Activated CD4-positive, alpha-beta T cell treated with anti-CD3 and anti-CD28 coated beads, Interleukin-2, Interleukin-4, amounts not matched to agents 100 ng/mL and 50 ng/mL, durations not matched to agents 16 hours and 8 hours (primary cell): ENCODE measurements at regions not wholly inside any gene's neighbourhood (a gene's known extent, or its start where the extent isn't known, plus 50 kb on each side); places are given as distances from the start of the nearest gene placed in this dataset.
A peak's percentile ranks its signal among the peaks of the same experiment; 100 is the strongest.
"Not testable (repeated sequence)": the region's sequence is repeated elsewhere in the genome, so short reads cannot be mapped to it uniquely, and the experiment has no call there.

Experiments
- DNase-seq: peaks from one replicate; pipeline ENCODE4 v3.0.0-alpha.2; 2020; ENCODE audit warnings: low spot score

GRCh38 chrX:45815441-45815840, 614.8 kb upstream of the DIPK2B start:
- DNase-seq: peak; percentile 56

DNA sequence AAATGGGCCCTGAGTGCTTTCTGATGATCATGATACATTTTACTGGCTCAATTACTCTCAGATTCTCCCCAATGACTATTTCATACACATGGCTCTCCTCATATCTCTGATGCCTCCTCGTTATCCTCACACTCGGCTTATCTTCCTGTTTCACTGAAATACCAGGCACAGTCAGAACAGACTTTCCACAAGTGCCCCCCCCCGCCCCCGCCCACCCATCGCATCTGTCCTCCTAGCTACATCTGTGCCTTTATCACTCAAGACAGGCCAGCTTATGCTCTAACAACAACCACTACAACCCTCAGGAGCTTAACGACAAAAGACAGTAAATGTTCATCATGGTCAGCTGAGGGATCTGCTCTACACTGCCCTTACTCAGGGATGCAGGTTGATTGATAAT, 610.6 kb upstream of the DIPK2B start:
- no peak for DNase-seq

DNA sequence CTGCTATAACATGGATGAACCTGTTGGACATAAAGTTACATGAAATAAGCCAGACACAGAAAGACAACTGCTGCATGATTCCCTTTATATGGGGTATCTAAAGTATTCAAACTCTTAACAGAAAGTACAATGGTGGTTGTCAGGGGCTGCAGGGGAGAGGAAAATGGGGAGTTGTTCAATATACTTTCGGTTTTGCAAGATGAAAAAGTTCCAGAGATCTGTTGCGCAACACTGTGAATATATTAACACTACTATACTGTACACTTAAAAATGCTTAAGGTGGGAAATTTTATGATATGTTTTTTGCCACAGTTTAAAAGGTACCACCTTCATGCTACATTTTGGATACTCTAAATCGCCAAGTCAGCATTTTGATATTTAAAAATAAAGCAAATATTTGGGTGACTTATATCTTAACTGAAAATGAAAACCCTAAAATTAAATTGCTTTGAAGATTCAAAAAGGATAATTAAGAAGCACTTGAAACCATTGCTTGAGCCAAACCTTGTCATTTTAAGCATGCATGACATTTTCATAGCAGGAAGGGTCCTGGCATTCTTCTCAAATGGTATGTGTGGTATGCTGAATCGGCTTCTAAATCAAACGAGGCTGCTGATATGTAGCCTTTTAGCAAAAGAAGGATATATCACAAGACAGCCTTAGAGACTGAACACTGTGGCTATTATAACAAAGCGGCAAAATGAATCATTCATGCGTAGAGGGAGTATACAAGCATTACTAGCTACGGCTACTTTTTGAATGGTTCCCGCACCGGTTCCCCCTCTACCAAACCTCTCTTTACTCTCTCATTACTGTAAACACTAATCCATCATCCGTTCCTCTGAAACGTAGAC, 607.1 kb upstream of the DIPK2B start:
- no peak for DNase-seq

GRCh38 chrX:45806410-45807121, 605.9 kb upstream of the DIPK2B start:
- peak; percentile 86 for DNase-seq

GRCh38 chrX:45804276-45804675, 603.6 kb upstream of the DIPK2B start:
- no peak for DNase-seq

GRCh38 chrX:45803383-45803921, 602.8 kb upstream of the DIPK2B start:
- DNase-seq: peak; percentile 80

GRCh38 chrX:45801554-45801953, 600.9 kb upstream of the DIPK2B start:
- peak; percentile 58 for DNase-seq

- DNase-seq: not testable (repeated sequence)
Observed at GRCh38 chrX:45800746-45801453, 600.2 kb upstream of the DIPK2B start.

DNA sequence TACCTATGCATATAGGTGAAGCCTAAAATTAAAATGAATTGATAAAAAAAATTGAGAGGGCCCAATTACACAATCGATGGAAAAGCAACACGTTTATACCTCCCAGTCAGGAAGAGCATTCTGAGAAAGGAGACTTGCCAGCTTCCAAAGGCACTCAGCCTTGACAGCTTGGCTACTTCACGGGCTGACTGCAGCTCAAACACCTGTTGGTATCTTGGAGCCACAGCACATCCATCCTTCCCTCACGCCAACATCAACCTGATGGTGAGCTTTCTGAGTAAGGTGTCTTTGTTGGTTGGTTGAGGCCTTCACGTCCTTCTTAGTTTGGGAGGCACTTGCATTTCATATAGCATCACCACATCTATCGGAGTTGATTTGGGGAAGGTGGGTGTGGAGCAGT, 598.9 kb upstream of the DIPK2B start:
- no peak for DNase-seq

GRCh38 chrX:45795546-45795945, 594.9 kb upstream of the DIPK2B start:
- DNase-seq: no peak

DNA sequence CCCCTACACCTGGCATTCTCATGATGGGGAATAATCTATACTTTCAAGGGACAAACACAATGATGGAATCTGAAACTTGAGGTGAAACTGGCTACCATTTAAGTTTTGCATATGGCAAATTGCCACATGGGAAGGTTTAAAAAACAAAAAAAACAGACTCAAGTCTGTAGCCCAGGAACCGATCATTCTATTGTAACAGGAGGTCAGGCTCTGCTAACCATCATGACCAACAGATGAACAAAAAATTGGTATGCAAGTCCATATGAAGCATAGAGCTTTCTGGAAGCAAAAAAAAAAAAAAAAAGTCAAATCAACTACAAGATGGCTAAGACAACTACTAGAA, 594.3 kb upstream of the DIPK2B start:
- DNase-seq: no peak

GRCh38 chrX:45794323-45794994, 593.8 kb upstream of the DIPK2B start:
- DNase-seq: no peak

GRCh38 chrX:45788941-45789348, 588.3 kb upstream of the DIPK2B start:
- no peak for DNase-seq

GRCh38 chrX:45788315-45788714, 587.6 kb upstream of the DIPK2B start:
- DNase-seq: no peak

- no peak for DNase-seq
Observed at GRCh38 chrX:45784590-45784989, 583.9 kb upstream of the DIPK2B start.

DNA sequence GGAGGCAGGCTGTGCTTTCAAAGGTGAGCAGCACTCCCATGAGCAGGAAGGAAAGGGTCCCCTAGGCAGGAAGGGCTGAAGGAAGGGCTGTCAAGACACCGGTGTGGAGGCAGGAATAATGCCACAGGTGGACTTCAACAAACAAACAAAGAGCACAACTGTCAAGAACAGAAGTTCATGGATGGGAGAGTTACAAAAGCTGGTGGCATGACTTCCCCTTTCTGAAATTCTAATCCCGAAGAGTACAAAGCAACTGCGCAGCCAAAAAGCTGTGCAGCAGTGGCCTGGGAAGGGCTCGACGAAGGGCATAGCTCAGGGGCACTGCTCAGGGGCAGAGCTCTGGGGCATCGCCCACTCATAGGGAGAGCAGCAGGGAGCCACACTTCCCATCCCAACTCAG, 582.3 kb upstream of the DIPK2B start:
- no peak for DNase-seq

DNA sequence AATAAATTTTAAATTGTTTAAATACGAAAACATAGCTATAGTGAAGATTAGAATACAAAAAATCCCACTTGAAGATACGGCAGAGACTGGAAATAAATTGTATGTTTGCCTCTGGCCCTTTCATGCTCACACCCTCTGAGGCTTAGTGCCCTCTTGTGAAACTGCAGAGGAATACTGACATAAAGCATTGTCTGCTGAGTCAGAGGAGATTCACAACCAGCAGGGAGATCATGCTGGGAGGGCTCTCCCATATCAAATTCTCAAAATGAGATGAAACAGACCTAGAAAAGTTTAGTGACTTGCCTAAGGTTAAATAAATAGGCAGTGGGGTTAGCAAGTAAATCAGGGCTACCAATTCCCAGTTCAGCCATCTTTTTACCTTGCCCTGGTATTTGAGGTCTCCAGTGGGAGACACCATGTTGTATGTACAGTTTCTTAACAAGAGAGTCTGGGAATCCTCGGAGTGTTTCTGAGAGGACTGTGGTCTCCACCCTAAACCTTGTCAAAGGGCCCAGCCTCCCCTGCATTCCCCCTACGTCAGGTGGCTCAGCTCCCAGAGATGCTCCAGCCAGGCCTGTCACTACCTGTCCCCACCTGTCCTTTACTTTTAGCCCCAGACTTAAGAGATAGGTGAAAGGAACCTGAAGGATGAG, 581.4 kb upstream of the DIPK2B start:
- DNase-seq: peak; percentile 34

DNA sequence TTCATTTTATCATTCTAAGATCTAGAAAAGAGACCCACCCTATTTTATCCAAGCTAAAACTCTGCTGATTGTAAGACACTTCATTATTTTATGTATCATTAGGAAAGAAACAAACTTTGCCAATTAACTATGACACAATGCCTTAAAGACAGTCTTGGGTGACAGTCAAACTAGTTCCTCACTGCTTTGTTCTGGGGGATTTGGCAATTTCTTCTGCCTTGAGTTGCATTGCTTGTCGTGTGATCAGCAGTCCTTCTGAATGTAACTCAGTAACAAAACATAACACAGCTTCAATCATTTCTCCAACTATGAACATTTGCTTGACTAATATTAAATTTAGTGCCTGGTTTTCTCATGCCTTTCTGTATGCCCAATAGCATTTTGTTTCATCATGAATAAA, 577.9 kb upstream of the DIPK2B start:
- no peak for DNase-seq

- DNase-seq: no peak
Observed at GRCh38 chrX:45777366-45777765, 576.7 kb upstream of the DIPK2B start.

DNA sequence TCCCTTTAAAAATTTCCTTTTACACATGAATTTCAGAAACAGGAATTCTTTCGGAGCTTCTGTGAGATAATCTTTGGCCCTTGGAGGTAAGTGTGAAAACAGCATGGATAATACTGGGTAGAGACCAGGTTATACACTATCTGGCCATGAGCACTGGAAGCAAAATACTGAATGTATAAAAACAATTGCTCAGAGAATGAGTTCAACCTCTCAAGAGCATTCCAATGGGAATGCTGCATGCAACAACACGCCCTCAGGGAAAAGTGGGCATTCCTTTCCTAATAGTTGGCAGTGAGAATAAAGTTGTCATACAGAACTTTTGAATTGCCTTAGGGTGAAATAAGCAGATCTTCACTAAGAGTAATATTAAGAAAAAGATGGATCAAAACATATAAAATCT, 574.8 kb upstream of the DIPK2B start:
- no peak for DNase-seq

DNA sequence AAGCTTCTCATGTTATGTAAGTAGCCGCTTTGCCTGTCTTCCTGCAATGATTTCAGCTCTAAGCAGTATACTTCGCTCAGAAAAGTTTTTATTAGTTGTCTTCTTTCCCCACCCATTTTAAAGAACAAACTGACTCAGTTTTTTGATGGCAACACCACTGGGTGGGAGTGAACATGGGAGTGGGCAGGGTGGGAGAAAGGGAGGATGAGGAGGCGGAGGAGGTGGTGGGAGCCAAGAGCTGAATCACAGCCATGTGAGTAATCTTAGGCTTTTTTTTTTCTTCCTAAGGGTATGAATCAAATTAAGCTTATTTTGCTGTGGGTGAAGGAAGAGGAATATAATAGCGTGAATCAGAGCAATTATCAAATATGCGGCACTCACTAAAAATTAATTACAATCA, 574.3 kb upstream of the DIPK2B start:
- no peak for DNase-seq

DNA sequence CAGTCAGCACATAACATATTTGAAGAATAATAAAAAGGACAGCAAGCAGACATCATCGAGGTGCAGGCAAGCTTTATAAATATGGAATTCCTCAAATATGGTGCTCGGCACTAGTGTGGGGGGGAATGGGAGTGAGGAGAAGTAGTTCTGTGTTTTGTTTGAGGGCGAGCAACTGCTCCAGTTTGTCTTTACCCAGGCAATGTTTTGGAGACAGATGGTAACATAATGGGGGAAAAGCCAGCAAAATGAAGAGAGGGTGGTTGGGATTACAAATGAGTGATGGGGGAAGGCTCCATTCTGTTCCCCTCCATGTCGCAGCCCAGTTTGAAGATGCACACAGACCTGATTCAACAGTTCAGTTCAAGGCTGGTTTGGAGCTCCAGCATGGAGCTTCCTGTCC, 572.9 kb upstream of the DIPK2B start:
- DNase-seq: no peak
